ENCODE measurements at regions not wholly inside any gene's neighbourhood (a gene's known extent, or its start where the extent isn't known, plus 50 kb on each side); places are given as distances from the start of the nearest gene placed in this dataset.

DNA sequence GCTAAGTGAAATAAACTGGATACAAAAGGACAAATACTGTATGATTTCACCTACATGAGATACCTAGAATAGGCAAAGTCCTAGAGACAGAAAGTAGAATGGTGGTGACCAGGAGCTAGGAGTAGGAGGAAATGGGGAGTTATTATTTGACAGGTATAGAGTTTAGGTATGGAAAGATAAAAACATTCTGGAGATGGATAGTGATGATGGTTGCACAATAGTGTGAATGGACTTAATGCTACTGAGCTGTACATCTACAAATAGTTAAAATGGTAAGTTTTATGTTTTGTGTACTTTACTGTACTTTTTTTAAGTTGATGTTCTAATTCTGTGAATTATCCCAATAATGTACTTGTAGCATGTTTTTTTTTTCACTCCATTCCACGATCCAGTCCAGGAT is 59.5 kb upstream of the RALGPS2 start:
- no peak for TF ChIP-seq EZH2 (IDR thresholded peaks at IDR 0.05; ENCODE audit: low read depth)
- TF ChIP-seq, protein P1, sequence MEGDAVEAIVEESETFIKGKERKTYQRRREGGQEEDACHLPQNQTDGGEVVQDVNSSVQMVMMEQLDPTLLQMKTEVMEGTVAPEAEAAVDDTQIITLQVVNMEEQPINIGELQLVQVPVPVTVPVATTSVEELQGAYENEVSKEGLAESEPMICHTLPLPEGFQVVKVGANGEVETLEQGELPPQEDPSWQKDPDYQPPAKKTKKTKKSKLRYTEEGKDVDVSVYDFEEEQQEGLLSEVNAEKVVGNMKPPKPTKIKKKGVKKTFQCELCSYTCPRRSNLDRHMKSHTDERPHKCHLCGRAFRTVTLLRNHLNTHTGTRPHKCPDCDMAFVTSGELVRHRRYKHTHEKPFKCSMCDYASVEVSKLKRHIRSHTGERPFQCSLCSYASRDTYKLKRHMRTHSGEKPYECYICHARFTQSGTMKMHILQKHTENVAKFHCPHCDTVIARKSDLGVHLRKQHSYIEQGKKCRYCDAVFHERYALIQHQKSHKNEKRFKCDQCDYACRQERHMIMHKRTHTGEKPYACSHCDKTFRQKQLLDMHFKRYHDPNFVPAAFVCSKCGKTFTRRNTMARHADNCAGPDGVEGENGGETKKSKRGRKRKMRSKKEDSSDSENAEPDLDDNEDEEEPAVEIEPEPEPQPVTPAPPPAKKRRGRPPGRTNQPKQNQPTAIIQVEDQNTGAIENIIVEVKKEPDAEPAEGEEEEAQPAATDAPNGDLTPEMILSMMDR (conservative IDR thresholded peaks at IDR 0.05) = no peak

Measured in PC-9 (cell line).